Coronary artery (tissue), 2 donors: ENCODE measurements at regions not wholly inside any gene's neighbourhood (a gene's known extent, or its start where the extent isn't known, plus 50 kb on each side); places are given as distances from the start of the nearest gene placed in this dataset.

Source experiments
- DNase-seq: peaks from one replicate; pipeline ENCODE4 v3.0.0-alpha.2; 2017; ENCODE audit warnings: low spot score
- H3K27ac ChIP-seq, 2 donors: fragments of 200-600 bp; sonication (generic); one replicate each; pipeline ENCODE4 v1.5.1; 2016 to 2019
- H3K4me3 ChIP-seq: fragments of 200-600 bp; sonication (generic); 2 replicates; pipeline ENCODE4 v1.5.1; 2016; ENCODE audit warnings: mild to moderate bottlenecking, moderate library complexity
- CTCF ChIP-seq: fragments of 200-600 bp; sonication (generic); IDR thresholded peaks from one replicate; pipeline ENCODE4 v1.5.1; 2019; ENCODE audit warnings: antibody characterized with exemption

- no peak for DNase-seq
- Histone ChIP-seq H3K4me3 (no peak overlapping the region), H3K27ac (no peak overlapping the region)
- TF ChIP-seq CTCF = no peak
Observed at GRCh38 chr14:42629553-42629952, 1022.9 kb downstream of the LRFN5 start.

- no peak for DNase-seq
- Histone ChIP-seq H3K27ac (no peak overlapping the region), H3K4me3 (no peak overlapping the region)
- TF ChIP-seq CTCF = no peak
Observed at GRCh38 chr14:42628602-42629001, 1021.9 kb downstream of the LRFN5 start.

- no peak for DNase-seq
Observed at GRCh38 chr14:42626986-42627385, 1020.3 kb downstream of the LRFN5 start.

GRCh38 chr14:42624980-42625761 is 1018.5 kb downstream of the LRFN5 start:
- no peak for TF ChIP-seq CTCF
- H3K27ac ChIP-seq = no peak overlapping the region
- H3K4me3 ChIP-seq = no peak overlapping the region
- DNase-seq = no peak

More at GRCh38 chr14:42626986-42627385, 1020.3 kb downstream of the LRFN5 start:
- no peak for TF ChIP-seq CTCF
- H3K27ac ChIP-seq = no peak overlapping the region
- no peak overlapping the region for H3K4me3 ChIP-seq

- DNase-seq = no peak
- H3K4me3 ChIP-seq = no peak overlapping the region
- H3K27ac ChIP-seq = no peak overlapping the region
- no peak for TF ChIP-seq CTCF
Observed at GRCh38 chr14:42617005-42617404, 1010.3 kb downstream of the LRFN5 start.

GRCh38 chr14:42606839-42607238 is 1000.2 kb downstream of the LRFN5 start:
- no peak for DNase-seq
- Histone ChIP-seq H3K4me3 (no peak overlapping the region), H3K27ac (no peak overlapping the region)
- TF ChIP-seq CTCF = no peak

- no peak for DNase-seq
- no peak overlapping the region for H3K4me3 ChIP-seq
- no peak for TF ChIP-seq CTCF
- no peak overlapping the region for H3K27ac ChIP-seq
Observed at GRCh38 chr14:42602336-42602845, 995.7 kb downstream of the LRFN5 start.
